Tibial nerve (tissue), 4 donors: ENCODE measurements at regions not wholly inside any gene's neighbourhood (a gene's known extent, or its start where the extent isn't known, plus 50 kb on each side); places are given as distances from the start of the nearest gene placed in this dataset.

Source experiments
- DNase-seq, 2 donors: peaks; one replicate each; pipeline ENCODE4 v3.0.0-alpha.2; 2019; ENCODE audit warnings: low spot score in 2 of 2
- H3K27ac ChIP-seq, 4 donors: fragments of 200-600 bp; sonication (generic) in 3 of 4; one replicate each; pipeline ENCODE4 v1.5.1; 2017 to 2019; ENCODE audit warnings: mild to moderate bottlenecking in 1 of 4
- H3K27me3 ChIP-seq, 2 donors: fragments of 200-600 bp; sonication (generic) in 1 of 2; one replicate each; pipeline versions ENCODE4 v1.5.1 to v1.6.0; 2017 to 2019
- H3K36me3 ChIP-seq, 3 donors: fragments of 200-600 bp; sonication (generic); one replicate each; pipeline ENCODE4 v1.5.1; 2018 to 2019
- H3K4me1 ChIP-seq, 4 donors: fragments of 200-600 bp; sonication (generic) in 3 of 4; one replicate each; pipeline ENCODE4 v1.5.1; 2017 to 2019
- H3K4me3 ChIP-seq, 4 donors: fragments of 200-600 bp; sonication (generic) in 3 of 4; one replicate each; pipeline ENCODE4 v1.5.1; 2017 to 2019; ENCODE audit warnings: mild to moderate bottlenecking in 1 of 4, moderate library complexity in 1 of 4
- H3K9me3 ChIP-seq, 4 donors: fragments of 200-600 bp; sonication (generic) in 3 of 4; one replicate each; pipeline ENCODE4 v1.5.1; 2017 to 2019
- CTCF ChIP-seq, 5 experiments: fragments of 200-600 bp in 3 of 5; fragments of 450-650 bp in 2 of 5; sonication (generic) in 3 of 5; IDR thresholded peaks; one replicate each; pipeline ENCODE4 v1.5.1; 2016 to 2019; ENCODE audit warnings: antibody characterized with exemption in 5 of 5, mild to moderate bottlenecking in 3 of 5, moderate library complexity in 2 of 5
- EP300 ChIP-seq, 2 donors: sonication (generic); formaldehyde crosslinking; IDR thresholded peaks; one replicate each; pipeline ENCODE4 v1.6.1; 2017; ENCODE audit warnings: antibody characterized with exemption in 2 of 2, mild to moderate bottlenecking in 1 of 2
- POLR2A ChIP-seq, 2 donors: fragments of 450-650 bp; IDR thresholded peaks; one replicate each; pipeline ENCODE4 v1.6.1; 2017; ENCODE audit warnings: antibody characterized with exemption in 2 of 2, mild to moderate bottlenecking in 2 of 2, moderate library complexity in 2 of 2
- WGBS, 2 donors: methylation state at CpG; one replicate each; pipeline ENCODE4 v1.1.5; 2018; 5-methylcytosine and 5-hydroxymethylcytosine counted together

- TF ChIP-seq POLR2A (IDR thresholded peaks at IDR 0.05) (no peak), CTCF (IDR thresholded peaks at IDR 0.05) (no peak), EP300 (IDR thresholded peaks at IDR 0.05) (no peak)
- WGBS, 2 donors: 61 to 63% methylated on average over 3 of the region's 3 CpGs
- Histone ChIP-seq H3K4me1 (no peaks in the 10 kb centered on the region), H3K36me3 (no peaks in the 10 kb centered on the region), H3K27me3 (no peaks in the 10 kb centered on the region), H3K4me3 (no peak overlapping the region), H3K9me3 (no peaks in the 10 kb centered on the region), H3K27ac (no peak overlapping the region)
- no peak for DNase-seq
Measured at GRCh38 chr13:78845656-78846365, 186.9 kb upstream of the OBI1 start.

GRCh38 chr13:78844106-78844505 lies 185.2 kb upstream of the OBI1 start:
- no peak for TF ChIP-seq CTCF (IDR thresholded peaks at IDR 0.05)

GRCh38 chr13:78841358-78841963 lies 182.5 kb upstream of the OBI1 start:
- H3K4me3 ChIP-seq: no peak overlapping the region
- H3K27ac ChIP-seq: no peak overlapping the region
- no peaks in the 10 kb centered on the region for H3K27me3 ChIP-seq
- TF ChIP-seq EP300 (IDR thresholded peaks at IDR 0.05): no peak
- no peak for TF ChIP-seq CTCF (IDR thresholded peaks at IDR 0.05)
- no peak for TF ChIP-seq POLR2A (IDR thresholded peaks at IDR 0.05)
- H3K36me3 ChIP-seq: no peaks in the 10 kb centered on the region
- 32 to 34% methylated on average over 7 of the region's 7 CpGs for WGBS, 2 donors
- H3K4me1 ChIP-seq: no peaks in the 10 kb centered on the region
- no peak for DNase-seq
- H3K9me3 ChIP-seq: no peaks in the 10 kb centered on the region

More at GRCh38 chr13:78844106-78844505, 185.2 kb upstream of the OBI1 start:
- Histone ChIP-seq H3K4me3 (no peak overlapping the region), H3K27me3 (no peaks in the 10 kb centered on the region), H3K4me1 (no peaks in the 10 kb centered on the region), H3K27ac (no peak overlapping the region), H3K9me3 (no peaks in the 10 kb centered on the region), H3K36me3 (no peaks in the 10 kb centered on the region)
- no peak for DNase-seq
- 88 to 92% methylated on average over 4 of the region's 4 CpGs for WGBS, 2 donors

- DNase-seq: no peak
- Histone ChIP-seq H3K27me3 (no peaks in the 10 kb centered on the region), H3K36me3 (no peaks in the 10 kb centered on the region), H3K4me3 (no peak overlapping the region), H3K4me1 (no peaks in the 10 kb centered on the region), H3K9me3 (no peaks in the 10 kb centered on the region), H3K27ac (no peak overlapping the region)
- TF ChIP-seq CTCF (IDR thresholded peaks at IDR 0.05): no peak
- no peak for TF ChIP-seq POLR2A (IDR thresholded peaks at IDR 0.05)
- TF ChIP-seq EP300 (IDR thresholded peaks at IDR 0.05): no peak
- 71 to 74% methylated on average over 3 of the region's 3 CpGs for WGBS, 2 donors
Measured at GRCh38 chr13:78836238-78836784, 177.4 kb upstream of the OBI1 start.

GRCh38 chr13:78832461-78832860 lies 173.5 kb upstream of the OBI1 start:
- DNase-seq: no peak
- TF ChIP-seq CTCF (IDR thresholded peaks at IDR 0.05): no peak
- TF ChIP-seq POLR2A (IDR thresholded peaks at IDR 0.05): no peak
- no peak for TF ChIP-seq EP300 (IDR thresholded peaks at IDR 0.05)
- WGBS, 2 donors: 66 to 74% methylated on average over 3 of the region's 3 CpGs
- H3K27me3 ChIP-seq: no peaks in the 10 kb centered on the region
- no peak overlapping the region for H3K4me3 ChIP-seq
- no peaks in the 10 kb centered on the region for H3K9me3 ChIP-seq
- H3K4me1 ChIP-seq: no peaks in the 10 kb centered on the region
- H3K27ac ChIP-seq: no peak overlapping the region
- no peaks in the 10 kb centered on the region for H3K36me3 ChIP-seq
